SU-DHL-6 (cell line): ENCODE measurements at regions not wholly inside any gene's neighbourhood (a gene's known extent, or its start where the extent isn't known, plus 50 kb on each side); places are given as distances from the start of the nearest gene placed in this dataset.

Experiments
- CTCF ChIP-seq: fragments of 200-600 bp; sonication (generic); IDR thresholded peaks from one replicate; pipeline ENCODE4 v1.5.1; 2017; ENCODE audit warnings: antibody characterized with exemption, mild to moderate bottlenecking, low read length, moderate library complexity; ENCODE audit not compliant: insufficient read depth, poor library complexity, severe bottlenecking
- EZH2phosphoT487 ChIP-seq: fragments of 200-600 bp; sonication (generic), shearing (Covaris generic); conservative IDR thresholded peaks from 2 replicates; pipeline ENCODE4 v1.6.1; 2018; ENCODE audit warnings: mild to moderate bottlenecking, antibody characterized with exemption, low read length, moderate library complexity, mixed read lengths

- TF ChIP-seq CTCF (no peak), EZH2phosphoT487 (no peak)
These were observed 303.3 kb downstream of the GALR1 start for GRCh38 chr18:77552945-77553344.
